B cell (primary cell): ENCODE measurements at regions not wholly inside any gene's neighbourhood (a gene's known extent, or its start where the extent isn't known, plus 50 kb on each side); places are given as distances from the start of the nearest gene placed in this dataset.

Experiments used
- CTCF ChIP-seq: fragments of 200-600 bp; IDR thresholded peaks from one replicate; pipeline ENCODE4 v1.8.0; 2022; ENCODE audit warnings: antibody characterized with exemption, mild to moderate bottlenecking
- EZH2 ChIP-seq: IDR thresholded peaks from 2 replicates; pipeline ENCODE4 v1.6.1; 2012; ENCODE audit warnings: borderline replicate concordance, low read depth, mild to moderate bottlenecking, moderate library complexity, low read length; ENCODE audit not compliant: insufficient read depth, poor library complexity, severe bottlenecking

GRCh38 chr14:97843066-97843465, 1045.9 kb downstream of the VRK1 start:
- TF ChIP-seq CTCF: no peak
- no peak for TF ChIP-seq EZH2
